ENCODE measurements at regions not wholly inside any gene's neighbourhood (a gene's known extent, or its start where the extent isn't known, plus 50 kb on each side); places are given as distances from the start of the nearest gene placed in this dataset.

DNA sequence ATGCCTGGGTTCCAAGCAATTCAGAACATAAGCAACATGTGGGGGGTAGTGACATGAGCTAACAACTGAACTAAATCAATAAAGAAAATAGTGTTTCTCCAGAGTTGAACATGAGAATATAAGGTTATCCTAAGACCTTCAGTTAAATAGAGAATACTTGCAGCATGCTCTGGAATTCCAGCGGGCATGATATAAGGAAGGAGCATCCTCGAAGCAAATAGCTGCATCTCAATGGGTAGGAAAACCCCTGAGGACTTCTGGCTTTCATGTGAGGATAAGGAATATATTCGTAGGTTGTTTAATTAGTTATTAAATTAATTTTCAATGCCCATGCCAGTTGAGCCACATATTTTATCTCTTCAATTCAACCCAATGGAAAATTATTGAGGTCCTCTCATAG is 631.2 kb upstream of the EPHA7 start:
- no peak for DNase-seq

DNA sequence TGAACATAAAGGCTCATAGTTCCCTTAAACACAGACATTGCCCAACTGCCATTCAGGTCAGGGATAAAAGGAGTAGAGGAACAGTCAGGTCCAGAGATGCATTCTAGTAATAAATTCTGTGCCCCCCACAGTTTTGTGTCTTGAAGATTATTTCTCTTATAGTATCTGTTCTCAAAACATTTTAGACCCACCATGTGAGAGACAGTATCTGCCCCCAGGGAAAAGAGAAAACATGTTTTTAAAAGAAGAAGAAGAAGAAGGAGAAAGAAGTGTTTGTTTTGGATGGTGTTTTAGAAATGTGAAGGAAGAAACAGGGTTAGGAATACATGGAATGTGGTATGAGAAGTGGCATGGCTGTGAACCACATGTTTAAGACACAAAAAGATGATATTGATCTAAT is 629.6 kb upstream of the EPHA7 start:
- DNase-seq: no peak

DNA sequence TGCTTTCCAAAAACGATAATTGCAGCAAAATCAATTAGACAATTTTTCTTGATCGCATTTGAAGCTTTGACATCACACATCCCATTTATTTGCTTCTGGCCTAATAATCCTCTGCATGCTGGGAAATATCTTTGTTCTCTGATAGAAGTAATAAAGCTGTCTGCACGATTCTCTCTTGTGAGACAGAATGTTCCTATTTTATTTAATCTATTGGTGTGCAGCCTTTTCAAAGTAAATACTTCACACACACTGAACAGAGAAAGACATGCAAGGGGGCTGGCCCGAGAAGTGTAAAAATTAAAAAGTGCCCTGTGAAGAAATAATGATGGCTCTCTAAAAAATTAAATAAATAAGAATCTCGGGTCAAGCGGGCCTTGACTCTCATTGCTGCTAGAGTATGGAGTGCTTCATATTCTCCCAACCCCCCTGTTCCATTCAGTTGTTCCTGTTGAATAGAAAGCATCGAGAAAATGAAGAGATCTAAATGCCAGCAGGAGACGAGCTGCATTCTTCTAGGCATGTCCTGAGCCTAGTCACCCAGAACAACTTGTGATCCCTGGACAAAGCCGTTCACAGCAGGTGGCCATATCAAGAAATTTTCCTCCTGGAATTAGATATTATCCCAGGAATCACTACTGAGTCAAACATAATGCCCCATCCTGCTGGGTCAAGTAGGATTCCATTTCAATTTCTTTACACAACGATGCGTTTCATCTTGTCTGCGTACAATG is 625.9 kb upstream of the EPHA7 start:
- DNase-seq: no peak

DNA sequence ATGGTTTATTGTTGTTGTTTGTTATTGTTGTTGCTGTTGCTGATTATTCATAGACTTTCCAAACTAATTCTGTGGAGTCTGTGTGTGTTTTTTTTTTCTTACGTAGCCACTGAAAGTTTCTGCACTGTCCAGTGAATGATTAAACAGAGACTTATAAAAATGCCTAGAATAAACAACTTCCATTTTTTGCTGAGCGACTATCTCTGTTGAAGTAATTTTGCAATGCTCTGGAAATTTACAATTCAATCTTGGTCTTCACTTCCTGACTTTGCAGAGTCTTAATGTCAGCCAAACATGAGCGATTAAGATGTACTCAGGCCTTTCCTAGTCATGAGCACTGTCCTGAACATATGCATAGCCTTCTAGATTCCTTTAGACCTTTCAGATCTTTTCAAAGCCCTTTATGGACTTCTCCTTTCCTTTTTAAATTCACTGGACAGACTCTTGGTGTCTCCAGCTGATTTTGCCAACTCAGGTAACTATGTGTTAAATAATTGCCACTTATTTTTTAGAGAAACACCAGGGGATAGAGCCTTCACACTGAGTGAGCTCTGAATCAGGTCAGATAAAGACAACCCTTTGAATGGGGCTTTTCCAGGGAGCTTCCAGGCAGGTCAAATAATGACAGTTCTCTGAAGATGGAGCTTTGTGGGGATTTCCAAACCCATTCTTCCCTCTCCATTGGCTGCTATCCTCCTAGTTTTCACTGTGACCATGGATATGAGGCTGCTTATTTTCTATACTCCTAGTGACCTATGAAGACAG is 622.8 kb upstream of the EPHA7 start:
- no peak for DNase-seq

DNA sequence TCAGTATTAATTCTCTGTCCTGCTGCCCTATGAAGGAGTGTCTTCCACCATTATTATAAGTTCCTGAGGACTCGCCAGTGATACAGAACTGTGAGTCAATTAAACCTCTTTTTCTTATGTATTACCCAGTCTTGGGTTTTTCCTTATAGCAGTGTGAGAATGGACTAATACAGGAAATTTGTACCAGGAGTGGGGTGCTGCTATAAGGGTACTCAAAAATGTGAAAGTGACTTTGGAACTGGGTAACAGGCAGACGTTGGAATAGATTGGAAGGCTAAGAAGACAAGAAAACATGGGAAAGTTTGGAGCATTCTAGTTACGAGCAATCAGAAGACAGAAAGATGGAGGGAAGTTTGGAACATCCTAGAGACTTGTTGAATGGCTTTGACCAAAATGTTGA is 616.7 kb upstream of the EPHA7 start:
- DNase-seq: no peak

GRCh38 chr6:94027374-94027773 is 608.0 kb upstream of the EPHA7 start:
- no peak for DNase-seq

GRCh38 chr6:94026575-94026974 is 607.2 kb upstream of the EPHA7 start:
- DNase-seq: no peak

DNA sequence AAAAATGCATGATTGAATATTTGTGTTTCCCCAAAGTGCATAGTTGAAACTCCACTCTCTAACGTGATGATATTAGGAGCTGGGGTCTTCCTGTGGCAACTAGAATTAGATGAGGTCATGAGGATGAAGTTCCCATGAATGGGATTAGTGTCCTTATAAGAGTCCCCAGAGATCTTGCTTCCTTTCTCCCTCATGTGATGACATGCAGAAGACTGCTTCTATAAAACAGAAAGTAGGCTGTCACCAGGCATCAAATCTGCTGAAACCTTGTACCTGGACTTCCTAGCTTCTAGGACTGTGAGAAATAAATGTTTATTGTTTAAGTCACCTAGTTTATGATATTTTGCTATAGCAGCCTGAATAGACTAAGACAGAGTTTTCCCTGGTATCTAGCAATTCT is 586.5 kb upstream of the EPHA7 start:
- DNase-seq: no peak

DNA sequence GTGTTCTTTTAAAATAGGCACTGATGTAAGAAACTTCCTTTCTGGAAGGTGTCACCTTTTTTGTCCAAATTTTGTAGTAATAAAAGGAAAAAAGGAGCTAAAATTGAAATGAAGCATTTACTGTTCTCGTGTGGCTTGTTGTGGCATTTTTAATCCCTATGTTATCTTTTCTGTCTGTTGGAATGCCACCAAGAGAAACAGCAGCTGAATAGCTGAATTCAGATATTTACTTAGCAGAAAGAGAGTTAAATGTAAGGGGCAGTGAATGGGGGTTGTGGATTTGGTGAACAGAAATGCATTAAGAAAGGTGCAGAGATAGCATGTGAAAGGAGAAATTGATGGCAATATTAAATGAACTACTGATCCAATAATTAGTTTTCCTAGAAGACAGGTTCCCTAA is 573.6 kb upstream of the EPHA7 start:
- no peak for DNase-seq

GRCh38 chr6:93989630-93990029 is 570.3 kb upstream of the EPHA7 start:
- DNase-seq: no peak

DNA sequence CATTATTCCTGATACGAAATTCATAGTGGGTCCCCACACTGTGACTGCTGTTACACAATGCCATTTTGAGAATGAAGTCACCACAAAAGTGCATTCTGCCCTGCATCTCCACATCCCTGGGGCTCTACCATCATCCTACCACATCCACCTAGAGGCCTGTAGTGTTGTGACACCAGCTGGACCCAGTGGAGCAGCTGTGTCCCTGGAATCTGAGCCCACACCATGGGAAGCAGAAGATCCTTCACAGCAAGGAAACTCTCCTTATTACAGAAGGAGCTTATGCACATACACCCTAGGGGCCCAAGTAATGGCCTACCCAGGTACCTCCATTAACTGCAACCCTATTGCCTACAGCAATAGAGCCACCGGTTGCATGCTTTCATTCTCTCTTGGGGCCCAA is 566.6 kb upstream of the EPHA7 start:
- no peak for DNase-seq

DNA sequence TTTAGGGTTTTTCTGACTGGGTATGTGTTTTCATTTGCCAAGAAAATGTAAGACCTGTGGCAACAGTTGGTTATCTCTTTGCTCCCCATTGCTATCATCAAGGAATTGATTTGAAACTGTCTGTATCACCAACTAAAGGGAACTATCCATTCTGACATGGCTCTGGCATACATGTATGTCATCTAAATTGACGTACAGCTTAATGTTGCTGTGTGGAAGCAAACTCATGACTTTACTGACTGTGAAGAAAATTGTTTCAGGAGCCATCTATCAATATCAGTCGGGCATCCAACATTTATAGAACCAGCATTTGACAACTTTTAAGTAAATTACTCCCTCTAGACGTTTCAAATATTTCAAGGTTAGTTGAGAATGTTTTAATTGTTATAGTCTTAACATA is 555.8 kb upstream of the EPHA7 start:
- no peak for DNase-seq

DNA sequence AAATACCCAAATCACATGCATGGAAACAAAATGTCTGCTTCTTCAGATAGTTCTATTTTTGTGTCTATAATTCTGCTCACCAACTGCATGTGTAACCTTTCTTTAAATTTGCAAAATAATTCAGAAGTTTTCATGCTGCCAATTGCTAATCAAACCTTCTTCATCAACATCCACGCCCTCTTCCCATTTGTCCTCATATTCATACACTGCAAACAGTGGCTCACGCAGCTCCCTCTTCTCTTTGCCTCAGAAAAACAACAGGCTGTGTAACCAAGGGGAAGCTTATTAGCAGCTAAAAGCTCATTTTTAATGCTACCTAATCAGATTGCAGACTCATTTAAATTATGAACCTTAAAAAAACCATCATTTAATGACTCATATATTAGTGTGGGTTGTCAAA is 555.0 kb upstream of the EPHA7 start:
- DNase-seq: no peak

GRCh38 chr6:93972791-93973190 is 553.4 kb upstream of the EPHA7 start:
- no peak for DNase-seq

DNA sequence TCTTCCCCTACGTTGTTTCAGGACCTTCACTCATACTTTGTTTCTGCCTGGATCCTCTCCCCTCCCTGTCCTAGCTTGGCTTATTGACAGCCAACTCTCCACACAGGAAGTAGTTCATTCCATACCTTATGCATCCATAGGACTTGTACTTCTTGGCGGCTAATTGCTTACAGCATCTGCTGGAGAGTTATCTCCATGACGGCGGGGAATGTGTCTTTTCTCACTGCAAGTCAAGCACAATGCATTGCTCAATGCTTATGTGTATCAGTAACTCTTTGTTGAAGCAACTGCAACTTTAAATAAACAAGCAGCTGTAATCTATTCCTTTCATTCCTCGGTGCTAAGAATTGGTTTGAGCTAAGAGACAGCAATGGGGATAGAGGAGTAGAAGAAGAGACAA is 551.3 kb upstream of the EPHA7 start:
- no peak for DNase-seq

- no peak for DNase-seq
These were observed 548.8 kb upstream of the EPHA7 start for GRCh38 chr6:93968126-93968525.

DNA sequence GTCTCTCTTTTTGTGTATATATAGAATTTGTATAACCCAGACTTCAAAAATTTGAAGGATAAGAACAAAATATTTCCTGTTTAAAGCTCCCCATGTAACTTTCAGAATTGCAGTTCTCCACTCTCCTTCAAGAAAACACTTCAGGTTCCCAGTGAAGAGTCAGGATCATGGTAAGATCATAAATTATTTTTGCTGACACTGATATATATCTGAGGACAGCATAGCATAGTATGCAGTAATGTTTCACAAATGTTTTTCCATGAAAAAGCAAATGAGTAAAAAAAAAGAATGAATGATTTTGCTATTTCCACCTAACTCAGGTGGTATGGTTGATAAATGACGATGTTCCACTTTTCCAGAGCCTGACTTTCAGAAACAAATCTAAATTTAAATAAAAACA is 545.6 kb upstream of the EPHA7 start:
- no peak for DNase-seq

DNA sequence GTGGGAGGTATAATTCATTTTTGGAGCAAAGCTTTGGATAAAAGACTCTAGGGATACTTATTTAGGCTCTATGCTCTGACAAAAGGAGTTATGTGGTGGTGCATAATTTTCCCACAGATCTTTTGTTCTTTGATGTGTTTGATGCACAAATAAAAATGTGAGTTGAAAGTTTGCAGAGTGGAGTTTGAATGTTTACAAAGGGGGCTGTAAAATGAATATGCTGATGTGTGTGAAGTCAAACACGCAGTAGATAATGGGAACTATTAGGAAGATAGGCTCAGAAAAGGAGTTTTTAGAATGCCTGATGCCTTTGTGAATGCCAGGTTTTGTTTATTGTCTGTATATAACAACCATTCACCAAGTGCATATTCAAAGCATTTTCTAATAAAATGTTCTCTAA is 545.0 kb upstream of the EPHA7 start:
- no peak for DNase-seq

DNA sequence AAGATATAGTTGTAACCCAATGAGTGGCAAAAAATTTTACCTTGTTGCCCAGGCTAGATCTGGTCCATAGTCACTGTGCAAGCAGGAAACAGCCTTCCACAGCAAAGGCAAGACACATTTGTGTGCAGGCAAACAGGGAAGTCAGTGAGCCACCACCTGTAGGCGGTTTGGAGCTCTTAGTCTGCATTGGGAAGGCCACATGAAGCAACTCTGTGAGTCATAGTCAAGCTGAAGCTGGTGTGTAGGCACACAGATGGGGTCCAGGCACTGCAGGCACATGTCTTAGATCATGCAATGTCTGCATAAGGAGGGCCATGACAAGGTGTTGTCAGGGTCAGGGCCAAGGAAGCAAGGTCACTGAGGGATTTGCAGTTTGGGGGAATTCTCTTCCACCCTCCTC is 543.2 kb upstream of the EPHA7 start:
- DNase-seq: peak; percentile 36 to 50 (median 44)

DNA sequence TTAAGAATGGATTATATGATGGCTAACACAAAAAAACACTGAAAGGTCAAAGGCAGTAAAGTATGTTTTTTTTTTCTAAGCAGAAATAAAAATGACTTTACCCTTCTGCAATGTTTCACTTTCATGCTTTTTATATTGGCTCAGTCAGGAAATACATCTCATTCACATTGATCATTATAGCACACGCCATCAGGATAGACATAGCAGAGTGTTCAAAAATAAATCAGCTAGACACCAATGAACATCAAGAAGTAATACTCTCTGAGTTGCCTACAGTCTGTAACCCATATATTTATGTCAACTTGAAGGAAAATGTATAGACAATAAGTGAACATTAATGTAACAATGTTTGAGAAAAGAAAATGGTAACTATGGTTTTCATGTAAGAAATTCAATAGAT is 535.2 kb upstream of the EPHA7 start:
- no peak for DNase-seq

GRCh38 chr6:93943661-93944060 is 524.3 kb upstream of the EPHA7 start:
- DNase-seq: no peak

DNA sequence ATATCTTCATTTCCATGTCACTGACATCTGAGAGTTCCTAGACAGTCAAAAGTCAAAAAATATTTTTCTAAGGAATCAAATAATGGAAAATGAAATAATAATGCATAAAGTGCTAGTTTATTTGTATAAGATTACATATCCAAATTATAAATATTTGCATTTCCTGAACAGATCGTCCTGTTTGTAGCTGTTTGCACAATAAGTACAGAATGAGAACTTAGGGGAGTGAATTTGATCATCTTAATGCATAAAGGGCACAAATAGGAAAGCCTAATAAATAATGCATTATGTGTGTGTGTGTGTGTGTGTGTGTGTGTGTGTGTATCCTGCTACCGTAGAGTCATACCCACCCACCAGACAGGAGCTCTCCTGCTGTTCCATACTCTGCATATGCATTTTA is 521.0 kb upstream of the EPHA7 start:
- no peak for DNase-seq

DNA sequence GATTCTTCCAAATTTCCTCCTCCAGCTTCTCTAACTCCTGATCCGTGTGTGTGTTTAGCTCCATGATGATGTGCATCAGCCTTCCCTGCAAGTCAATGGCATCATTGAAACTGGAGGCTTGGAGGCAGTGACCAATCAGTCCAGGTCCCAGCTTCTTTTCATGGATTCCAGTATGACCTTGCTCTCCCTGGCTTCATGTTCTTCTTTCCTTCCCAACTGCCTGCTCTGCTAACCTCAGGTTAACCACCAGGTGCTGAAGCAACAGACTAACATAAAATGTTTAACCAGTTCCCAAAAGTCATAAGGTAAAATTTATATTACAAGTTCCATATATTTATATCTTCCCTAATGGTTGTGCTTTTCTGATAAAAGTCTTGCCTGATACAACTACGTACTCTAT is 512.8 kb upstream of the EPHA7 start:
- no peak for DNase-seq

- DNase-seq: no peak
These were observed 508.4 kb upstream of the EPHA7 start for GRCh38 chr6:93927731-93928130.

DNA sequence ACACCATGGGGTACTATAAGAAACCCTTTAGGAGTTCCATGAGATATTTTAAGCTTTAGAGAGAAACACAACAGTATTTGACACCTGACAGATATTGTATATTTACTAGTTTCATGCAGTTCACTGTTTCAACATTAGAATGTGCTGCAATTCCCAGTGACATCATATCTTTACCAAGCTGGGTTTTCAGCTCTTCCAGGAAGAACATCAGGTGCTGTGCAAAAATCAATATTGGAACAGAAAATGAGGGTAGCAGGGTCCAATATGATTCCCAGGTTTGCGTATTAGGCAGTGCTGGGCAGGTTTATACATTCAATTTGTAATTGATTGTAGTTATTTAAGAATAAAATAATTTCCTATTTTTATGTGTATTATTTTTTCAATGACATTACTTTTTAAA is 500.0 kb upstream of the EPHA7 start:
- DNase-seq: no peak
